Renal pelvis (tissue), 1 donor: ENCODE measurements at regions not wholly inside any gene's neighbourhood (a gene's known extent, or its start where the extent isn't known, plus 50 kb on each side); places are given as distances from the start of the nearest gene placed in this dataset.
"Not testable (repeated sequence)": the region's sequence is repeated elsewhere in the genome, so short reads cannot be mapped to it uniquely, and the experiment has no call there.

ENCODE experiments used
- DNase-seq: peaks from one replicate; pipeline ENCODE4 v3.0.0-alpha.2; 2013

DNA sequence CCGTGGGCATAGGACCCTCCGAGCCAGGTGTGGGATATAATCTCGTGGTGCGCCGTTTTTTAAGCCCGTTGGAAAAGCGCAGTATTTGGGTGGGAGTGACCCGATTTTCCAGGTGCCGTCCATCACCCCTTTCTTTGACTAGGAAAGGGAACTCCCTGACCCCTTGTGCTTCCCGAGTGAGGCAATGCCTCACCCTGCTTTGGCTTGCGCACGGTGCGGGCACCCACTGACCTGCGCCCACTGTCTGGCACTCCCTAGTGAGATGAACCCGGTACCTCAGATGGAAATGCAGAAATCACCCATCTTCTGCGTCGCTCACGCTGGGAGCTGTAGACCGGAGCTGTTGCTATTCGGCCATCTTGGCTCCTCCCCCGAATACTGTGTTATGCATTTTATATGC is 575.0 kb downstream of the PDHA2 start:
- not testable (repeated sequence) for DNase-seq

DNA sequence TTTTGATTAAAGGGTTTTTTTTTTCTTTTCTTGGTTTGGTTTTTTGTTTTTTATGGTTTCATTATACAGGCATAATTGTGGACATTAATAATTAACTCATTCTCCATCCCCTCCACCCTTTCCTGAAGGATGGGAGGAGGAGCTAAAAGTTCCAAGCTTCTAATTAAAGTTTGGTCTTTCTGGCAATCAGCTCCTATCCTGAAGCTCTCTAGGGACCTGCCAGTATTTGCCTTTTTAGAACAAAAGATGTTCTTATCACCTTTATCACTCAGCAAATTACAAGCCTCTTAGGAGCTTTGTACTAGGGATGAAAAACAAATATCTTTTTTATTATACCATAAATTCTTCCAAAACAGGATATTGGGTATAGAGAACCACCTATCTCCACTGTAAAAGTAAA is 589.8 kb downstream of the PDHA2 start:
- no peak for DNase-seq

DNA sequence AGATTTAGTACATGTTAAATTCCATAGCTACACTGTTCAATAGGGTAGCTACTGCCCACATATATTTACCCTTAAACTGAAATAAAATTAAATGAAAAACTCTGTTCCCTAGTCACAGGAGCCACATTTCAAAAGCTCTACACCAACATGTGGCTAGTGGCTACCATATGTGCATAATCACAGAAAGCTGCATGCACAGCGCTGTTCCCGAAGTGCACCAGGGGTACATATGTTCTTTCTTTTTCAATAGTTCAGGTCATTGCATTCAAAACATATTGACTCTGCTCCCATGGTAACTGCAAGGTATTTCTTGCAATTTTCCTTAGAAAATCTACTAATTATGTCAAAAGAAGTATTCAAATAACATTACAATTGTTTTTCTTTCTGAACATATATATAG is 591.2 kb downstream of the PDHA2 start:
- no peak for DNase-seq

DNA sequence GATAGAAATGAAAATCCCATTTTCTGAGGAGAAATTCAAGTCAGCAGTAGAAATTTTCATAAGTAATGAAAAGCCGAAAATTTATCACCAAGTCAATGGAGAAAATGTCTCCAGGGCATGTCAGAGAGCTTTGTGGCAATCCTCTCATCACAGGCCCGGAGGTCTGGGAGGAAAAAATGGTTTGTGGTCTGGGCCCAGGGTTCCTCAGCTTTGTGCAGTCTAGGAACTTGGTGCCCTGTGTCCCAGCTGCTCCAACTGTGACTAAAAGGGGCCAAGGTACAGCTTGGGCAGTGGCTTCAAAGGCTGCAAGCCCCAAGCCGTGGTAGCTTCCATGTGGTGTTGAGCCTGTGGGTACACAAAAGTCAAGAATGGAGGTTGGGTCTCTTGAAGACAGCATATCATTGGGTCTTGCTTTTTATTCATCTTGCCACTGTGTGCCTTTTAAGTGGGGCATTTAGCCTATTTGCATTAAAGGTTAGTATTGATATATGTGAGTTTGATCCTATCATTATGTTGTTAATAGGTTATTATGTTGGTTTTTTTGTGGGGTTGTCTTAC is 608.5 kb downstream of the PDHA2 start:
- DNase-seq: no peak

DNA sequence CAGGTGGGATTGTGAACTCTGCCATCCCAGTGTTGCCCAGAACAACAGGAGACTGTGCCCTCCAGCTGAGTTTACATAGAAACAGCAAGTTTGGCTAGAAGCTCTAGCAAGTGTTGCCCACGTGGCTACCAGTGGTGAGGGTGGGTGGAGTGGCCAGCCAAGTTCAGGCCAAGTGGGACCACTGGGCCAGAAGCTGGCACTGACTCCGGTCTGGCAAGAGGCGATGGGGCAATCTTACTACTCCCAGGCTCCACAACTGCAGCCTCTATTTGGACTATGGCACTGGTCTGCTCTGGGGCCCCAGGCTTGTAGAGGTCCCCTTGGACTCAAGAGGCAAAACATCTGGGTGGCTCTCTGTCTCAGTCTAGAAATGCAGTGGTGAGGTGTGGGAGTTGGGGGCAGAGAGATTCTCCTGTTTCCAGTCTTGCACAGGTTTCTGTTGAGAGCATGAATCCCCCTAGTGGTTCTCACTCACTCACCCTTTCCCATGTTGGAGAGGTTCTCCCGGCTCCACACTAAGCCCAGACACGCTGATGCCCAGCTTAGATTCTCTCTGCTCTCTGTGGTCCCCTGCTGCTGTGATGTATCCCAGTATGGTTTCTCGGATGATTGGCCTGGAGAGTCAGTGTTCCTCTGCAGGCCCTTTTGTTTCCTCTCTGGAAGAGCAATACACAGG is 615.3 kb downstream of the PDHA2 start:
- no peak for DNase-seq

DNA sequence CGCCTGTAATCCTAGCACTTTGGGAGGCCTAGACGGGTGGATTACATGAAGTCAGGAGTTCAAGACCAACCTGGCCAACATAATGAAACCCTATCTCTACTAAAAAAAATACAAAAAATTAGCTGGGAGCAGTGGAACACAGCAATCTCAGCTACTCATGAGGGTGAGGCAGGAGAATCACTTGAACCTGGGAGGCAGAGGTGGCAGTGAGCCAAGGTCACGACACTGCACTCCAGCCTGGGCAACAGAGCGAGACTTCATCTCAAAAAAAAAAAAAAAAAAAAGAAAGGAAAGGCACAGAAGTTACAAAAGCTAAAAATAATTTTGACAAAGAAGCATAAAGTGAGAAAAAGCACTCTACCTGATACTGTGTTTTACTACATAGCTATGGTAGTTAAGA is 618.1 kb downstream of the PDHA2 start:
- DNase-seq: not testable (repeated sequence)

DNA sequence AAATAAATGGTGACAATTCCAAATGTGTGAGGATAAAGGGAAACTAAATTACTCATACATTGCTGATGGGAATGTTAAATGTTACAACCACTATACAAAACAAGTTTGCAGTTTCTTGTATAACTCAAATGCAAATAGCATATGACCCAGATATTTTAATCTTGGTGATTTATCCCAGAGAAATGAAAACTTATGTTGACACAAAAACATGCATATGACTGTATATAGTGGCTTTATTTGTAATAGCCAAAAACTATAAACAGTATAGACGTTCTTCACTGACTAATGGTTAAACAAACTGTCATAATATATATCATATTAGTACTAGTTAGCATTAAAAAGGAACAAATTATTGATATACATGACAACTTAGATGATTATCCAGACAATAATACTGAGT is 619.2 kb downstream of the PDHA2 start:
- no peak for DNase-seq

DNA sequence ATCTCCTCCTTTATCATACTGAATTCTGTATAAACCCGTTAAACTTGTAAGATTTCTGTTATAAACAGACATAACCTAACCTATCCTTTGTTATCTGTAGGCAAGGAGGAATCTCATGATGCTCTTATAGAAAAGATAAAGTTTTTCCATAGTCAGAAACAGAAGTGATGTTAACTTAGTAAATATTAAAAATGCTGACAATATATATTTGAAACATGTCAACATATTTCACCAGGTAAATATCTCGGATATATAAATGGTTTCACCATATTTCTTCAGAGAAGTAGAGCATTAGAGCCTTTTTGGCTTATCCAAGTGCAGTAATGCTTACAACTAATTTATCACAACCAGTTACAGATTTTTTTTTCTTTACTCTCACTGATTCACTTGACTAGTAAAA is 625.9 kb downstream of the PDHA2 start:
- no peak for DNase-seq

DNA sequence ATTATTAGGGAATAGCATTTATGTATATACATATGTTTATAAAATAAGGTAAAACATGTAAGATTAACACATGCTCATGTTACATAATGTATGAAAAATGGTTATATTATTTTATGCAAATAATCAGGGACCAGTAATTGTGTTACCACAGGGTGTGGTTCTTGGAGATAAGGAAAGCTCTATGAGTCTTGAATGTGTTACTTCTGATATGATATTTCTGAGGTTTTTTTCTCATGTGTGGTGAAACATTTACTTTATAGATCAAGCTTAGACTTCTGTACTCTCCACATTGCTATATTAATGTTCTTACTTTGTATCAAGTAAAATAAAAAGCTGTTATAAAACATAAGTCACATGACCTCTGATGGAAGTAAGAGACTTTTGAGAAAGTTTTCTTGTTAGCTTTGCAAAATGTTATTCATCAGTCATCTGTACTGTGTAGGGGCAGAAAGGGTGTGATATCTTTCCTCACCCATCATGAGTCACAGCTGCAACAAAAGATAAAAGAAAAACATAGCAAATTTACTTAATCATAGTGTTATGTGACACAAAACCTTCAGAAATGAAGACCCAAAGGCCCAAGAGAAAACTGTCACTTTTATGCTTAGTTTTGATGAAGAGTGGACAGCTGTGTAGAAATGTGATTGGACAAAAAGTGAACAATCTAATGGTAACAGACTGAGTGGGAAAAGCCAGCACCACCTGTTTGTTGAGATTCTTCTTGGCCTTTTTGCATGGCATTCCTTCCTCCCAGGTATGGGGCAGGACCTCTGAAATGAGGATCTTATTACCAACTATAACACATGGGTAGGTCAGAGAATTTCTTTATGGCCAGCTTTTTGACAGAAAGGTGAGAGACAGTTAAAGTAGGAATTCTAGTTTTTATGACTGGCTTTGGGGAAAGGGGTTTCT is 632.3 kb downstream of the PDHA2 start:
- DNase-seq: no peak

DNA sequence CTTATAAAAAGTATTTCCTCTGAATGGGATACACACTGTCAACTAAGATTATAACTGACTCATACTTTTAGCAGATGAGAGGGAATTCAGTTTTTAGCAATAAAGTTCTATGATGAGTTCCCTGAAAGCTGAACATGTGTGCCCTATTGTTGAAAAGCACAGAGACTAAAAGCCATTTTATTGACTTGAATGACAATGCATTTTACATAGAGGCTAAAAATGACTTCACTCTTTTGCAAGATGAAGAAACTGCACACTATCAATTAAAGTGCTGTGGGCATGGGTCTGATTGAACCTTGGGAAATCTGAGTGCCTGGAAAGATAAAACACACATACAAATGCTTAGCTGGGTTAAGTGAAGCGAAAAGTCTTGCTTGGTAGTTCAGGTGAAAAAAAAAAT is 633.4 kb downstream of the PDHA2 start:
- DNase-seq: peak; percentile 7

DNA sequence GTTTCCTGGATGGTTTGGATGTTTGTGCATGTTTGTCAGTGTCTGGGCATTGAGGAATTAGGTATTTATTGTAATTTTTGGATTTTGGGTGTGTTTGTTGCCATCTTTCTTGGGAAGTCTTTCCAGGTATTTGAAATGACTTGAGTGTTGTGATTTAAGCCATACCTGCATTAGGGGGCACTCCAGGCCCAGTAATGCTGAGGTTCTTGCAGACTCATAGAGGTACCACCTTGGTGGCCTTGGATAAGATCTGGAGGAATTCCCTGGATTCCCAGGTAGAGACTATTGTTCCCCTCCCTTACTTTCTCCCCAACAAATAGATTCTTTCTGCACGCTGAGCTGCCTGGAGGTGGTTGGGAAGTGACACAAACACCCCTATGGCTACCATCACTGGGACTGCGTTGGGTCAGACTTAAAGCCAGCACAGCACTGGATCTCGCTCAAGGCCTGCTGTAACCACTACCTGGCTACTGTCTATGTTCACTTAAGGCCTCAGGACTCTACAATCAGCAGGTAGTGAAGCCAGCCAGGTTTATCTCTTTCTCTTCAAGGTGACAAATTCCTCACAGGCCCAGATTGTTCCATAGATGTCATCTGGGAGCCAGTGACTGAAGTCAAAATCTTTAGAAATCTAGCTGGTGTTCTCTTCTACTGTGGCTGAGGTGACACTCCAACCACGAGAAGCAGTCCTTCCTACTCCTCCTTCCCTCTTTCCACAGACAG is 643.6 kb downstream of the PDHA2 start:
- no peak for DNase-seq

DNA sequence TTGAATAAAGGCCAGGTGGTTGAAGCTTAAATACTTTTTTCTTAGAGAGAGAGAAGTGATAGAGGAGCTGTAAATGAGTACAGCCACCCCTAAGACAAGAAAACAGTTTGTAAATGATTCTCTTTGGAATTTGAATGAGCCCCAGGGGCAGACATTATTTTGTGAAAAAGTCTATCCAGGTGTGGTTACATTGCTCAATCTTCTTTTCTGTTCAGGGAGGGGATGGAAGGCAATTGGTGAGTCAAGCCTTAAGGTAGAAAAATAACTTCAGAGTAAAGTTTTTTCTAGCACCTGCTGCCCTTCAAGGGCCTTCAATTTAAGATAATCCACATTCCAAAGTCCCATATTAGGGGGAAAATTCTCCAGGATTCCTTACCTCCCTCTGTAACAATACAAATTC is 646.7 kb downstream of the PDHA2 start:
- no peak for DNase-seq

DNA sequence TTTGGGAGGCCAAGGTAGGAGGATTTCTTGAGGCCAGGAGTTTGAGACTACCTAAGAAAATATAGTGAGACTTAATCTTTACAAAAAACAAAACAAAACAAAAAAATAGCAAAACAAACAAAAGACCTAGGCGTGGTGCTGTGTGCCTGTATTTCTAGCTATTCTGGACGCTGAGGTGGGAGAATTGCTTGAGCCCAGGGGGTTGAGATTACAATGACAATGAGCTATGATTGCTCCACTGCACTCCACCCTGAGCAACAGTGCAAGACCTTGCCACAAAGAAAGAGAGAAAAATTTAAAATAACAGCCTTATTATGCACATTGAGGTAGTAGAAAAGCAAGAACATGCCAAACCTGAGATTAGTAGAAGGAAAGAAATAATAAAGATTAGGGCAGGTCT is 657.7 kb downstream of the PDHA2 start:
- no peak for DNase-seq

DNA sequence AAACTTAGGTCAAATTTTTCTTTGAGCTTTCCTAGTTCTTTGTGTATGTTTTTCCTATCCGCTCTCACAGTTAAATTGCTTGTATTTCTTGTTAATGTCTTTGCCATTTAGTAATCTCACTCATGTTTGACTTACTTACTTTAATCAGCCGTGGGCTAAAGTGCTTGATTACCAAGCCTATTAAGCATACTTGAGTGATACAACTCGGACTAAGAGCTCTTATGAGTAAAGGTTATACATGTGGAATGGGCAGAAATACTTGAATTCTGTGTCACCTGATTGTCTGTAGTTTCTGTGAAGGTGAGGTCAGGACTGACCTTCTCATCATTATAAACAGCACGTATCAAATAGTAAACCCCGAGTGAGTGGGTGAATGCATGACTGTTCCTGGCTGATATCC is 664.5 kb downstream of the PDHA2 start:
- DNase-seq: no peak

DNA sequence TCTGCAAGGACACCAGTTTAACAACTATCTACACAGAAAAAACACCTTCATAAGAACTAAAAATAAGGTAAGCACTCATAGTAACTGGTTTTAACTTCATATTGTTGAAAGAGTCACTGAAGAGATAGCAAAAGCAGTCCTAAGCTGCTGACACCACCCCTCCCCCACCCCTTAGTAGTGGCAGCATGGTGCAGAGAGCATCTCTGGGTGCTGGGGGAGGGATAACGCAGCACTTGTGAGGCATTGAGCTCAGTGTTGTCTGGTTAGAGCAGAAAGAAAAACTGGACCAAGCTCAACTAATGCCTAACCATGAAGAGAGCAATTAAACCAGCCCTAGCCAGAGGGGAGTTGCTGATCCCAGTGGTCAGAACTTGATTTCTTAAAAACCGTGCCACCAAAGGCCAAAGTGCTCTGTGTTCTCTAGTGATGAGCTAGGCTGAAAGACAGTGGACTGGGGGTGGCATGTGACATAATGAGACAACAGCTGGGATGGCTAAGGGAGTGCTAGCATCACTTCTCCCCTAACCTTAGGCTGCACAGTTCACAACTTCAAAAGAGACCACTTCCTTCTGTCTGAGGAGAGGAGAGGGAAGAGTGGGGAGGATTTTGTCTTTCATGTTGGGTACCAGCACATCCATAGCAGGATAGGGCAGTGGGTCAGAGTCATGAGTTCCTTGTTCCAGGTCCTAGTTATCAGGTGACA is 669.3 kb downstream of the PDHA2 start:
- no peak for DNase-seq

DNA sequence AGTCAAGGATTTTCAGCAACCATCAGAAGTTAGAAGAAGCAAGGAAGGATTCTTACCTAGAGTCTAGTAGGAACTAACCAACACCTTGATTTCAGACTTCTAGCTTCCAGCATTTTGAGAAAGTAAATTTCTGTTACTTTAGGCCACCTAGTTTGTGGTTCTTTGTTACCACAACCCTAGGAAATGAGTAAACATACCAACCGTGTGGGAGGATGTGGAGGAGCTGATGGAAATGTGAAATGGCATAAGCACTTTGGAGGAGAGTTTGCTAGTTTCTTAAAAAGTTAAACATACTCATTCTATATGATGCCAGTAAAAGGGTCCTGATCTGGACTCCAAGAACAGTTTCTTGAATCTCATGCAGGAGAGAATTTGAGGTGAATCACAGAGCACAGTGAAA is 679.4 kb downstream of the PDHA2 start:
- DNase-seq: no peak

DNA sequence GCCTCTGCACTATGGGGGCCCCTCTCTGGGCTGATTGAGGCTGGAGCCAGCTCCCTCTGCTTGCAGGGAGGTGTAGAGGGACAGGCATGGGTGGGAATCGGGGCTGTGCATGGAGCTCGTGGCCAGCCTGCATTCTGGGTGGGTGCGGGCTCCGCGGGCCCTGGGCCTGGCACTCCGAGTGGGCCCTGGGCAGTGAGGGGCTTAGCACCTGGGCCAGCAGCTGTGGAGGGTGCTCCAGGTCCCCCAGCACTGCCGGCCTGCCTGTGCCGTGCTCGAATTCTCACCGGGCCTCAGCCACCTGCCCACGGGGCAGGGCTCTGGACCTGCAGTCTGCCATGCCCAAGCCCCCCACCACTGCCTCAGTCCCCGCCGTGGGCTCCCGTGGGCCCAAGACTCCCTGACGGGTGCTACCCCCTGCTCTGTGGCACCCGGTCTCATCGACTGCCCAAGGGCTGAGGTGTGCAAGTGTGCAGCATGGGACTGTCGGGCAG is 681.2 kb downstream of the PDHA2 start:
- no peak for DNase-seq

DNA sequence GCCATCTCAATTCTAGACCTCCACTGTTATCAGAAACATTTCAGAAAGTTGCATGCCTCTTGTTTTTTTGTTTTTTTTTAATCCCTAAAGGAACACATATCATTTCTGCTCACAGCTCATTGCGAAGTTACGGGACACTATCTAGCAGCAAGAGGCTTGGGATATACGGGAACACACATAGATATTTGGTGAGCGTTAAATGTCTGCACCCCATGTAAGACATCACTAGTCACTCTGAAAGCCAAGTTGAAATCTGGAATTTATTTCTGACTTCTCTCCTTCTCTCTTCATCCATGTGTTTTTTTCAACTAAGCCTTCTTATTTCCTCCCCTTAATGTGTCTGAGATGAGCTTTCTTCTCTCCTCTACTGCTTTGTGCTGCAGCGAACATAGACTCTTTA is 683.7 kb downstream of the PDHA2 start:
- DNase-seq: no peak

DNA sequence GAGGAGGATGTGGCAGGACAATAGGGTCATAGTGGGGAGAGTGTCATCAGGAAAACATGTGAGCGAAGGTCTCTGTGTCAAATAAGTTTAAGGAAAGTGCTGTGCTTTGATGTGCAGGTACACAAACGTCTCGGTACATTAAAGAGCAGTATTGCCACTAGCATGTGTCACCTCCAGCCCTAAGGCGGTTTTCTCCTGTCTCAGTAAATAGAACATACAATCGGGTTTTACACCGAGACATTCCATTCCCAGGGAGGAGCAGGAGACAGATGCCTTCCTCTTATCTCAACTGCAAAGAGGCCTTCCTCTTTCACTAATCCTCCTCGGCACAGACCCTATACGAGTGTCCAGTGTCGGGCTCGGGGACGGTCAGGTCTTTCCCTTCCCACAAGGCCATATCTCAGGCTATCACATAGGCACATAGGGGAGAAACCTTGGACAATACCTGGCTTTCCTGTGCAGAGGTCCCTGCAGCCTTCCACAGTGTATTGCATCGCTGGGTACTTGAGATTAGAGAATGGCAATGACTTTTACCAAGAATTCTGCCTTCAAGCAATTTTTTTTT is 684.5 kb downstream of the PDHA2 start:
- no peak for DNase-seq

DNA sequence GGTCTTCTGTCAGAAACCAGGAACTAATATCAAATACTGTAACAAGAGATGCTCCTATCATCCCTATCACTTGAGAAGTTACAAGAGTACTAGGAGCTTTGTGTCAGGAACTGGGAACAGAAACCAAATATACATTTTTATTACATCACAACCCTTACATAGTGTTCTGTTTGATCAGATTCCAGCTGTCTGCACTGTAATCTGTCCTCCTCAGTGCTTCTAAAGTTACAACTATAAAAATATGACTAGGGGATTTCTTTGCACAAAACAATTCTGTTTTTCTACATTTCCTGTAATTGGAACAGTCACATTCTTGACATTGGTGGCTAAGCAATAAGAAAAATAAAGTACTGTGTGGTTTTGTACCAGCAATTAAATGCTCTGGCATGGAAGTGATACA is 686.0 kb downstream of the PDHA2 start:
- DNase-seq: peak; percentile 4

DNA sequence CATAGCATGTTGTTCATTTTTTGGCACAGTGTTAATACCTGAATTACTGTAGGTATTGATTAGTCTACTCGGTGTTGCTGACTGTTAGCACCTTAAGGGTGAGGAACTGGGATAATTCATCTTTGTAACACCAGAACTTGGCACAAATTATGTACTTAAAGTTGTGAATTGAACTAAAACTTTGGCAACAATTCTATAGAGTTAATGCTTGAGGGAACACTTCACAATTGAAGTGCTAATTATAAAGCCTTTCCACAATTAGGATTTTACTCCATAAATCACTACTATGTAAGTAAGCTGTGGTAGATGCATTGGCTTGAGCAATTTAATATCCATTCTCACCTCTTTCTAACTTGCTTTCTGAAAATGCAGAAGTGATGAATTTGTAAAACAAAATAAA is 686.7 kb downstream of the PDHA2 start:
- DNase-seq: no peak
